Mesodermal cell (in vitro differentiated cells): ENCODE measurements at regions not wholly inside any gene's neighbourhood (a gene's known extent, or its start where the extent isn't known, plus 50 kb on each side); places are given as distances from the start of the nearest gene placed in this dataset.

Source experiments
- H3K27ac ChIP-seq: 2 replicates; pipeline ENCODE4 v1.7.0; 2013; ENCODE audit warnings: mild to moderate bottlenecking, low read depth, low read length, moderate library complexity; ENCODE audit not compliant: severe bottlenecking
- H3K36me3 ChIP-seq: 2 replicates; pipeline ENCODE4 v1.7.1; 2013; ENCODE audit warnings: mild to moderate bottlenecking, low read length, moderate library complexity; ENCODE audit not compliant: control insufficient read depth, insufficient read depth
- H3K4me1 ChIP-seq: one replicate; pipeline ENCODE4 v1.7.1; 2013; ENCODE audit warnings: mild to moderate bottlenecking, low read length; ENCODE audit not compliant: insufficient read depth, control insufficient read depth, poor library complexity, severe bottlenecking
- H3K4me3 ChIP-seq: 2 replicates; pipeline ENCODE4 v1.7.0; 2013; ENCODE audit warnings: low read length, control low read depth, mild to moderate bottlenecking; ENCODE audit not compliant: insufficient read depth, poor library complexity, severe bottlenecking; ENCODE audit errors: extremely low read depth
- H3K9me3 ChIP-seq: 2 replicates; pipeline ENCODE4 v1.7.1; 2013; ENCODE audit warnings: mild to moderate bottlenecking, low read length, moderate library complexity; ENCODE audit not compliant: control insufficient read depth
- WGBS, 2 experiments: methylation state at CpG; one replicate each; pipeline ENCODE4 v1.1.5; 2013; ENCODE audit warnings: missing lambda C conversion rate in 2 of 2; ENCODE audit not compliant: insufficient coverage in 2 of 2; 5-methylcytosine and 5-hydroxymethylcytosine counted together

DNA sequence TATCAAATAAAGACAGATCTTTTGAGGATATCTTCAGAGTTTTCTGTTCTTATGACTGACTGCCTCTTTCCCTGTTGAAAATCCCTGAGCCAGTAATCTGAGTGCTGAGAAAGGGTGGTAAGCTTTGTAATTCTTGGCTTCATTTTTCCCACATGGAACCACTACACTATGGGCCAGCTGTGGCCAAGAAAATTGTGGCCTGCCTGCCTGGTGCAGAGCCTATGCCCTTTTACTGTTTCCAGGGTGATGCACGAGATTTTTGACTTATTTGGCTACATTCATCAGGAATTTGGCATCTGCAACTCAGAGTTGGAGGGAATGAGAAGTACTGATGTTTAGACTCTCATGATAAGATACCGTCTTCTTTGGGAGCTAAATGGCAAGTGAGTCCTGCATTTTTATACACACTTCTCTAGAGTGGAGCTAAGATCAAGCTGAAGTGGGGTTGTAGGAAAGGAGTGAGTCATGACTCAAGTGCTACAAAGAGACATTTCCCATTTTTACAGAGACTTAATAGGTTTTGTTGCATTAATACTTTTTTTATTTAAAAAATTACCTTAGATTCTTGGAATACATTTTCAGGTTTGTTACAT lies 328.2 kb upstream of the CDH7 start:
- H3K9me3 ChIP-seq = no peaks in the 10 kb centered on the region
- 83 to 100% methylated on average over 1 of the region's 2 CpGs for WGBS, 2 experiments
- no peaks in the 10 kb centered on the region for H3K4me1 ChIP-seq
- no peaks in the 10 kb centered on the region for H3K36me3 ChIP-seq
- H3K4me3 ChIP-seq = no peak overlapping the region
- H3K27ac ChIP-seq = no peak overlapping the region

GRCh38 chr18:65415098-65415497 lies 335.7 kb upstream of the CDH7 start:
- Histone ChIP-seq H3K27ac (no peak overlapping the region), H3K4me3 (no peak overlapping the region), H3K36me3 (no peaks in the 10 kb centered on the region), H3K9me3 (no peaks in the 10 kb centered on the region), H3K4me1 (no peaks in the 10 kb centered on the region)

- no peak overlapping the region for H3K27ac ChIP-seq
- no CpG with 5 or more reads among the region's 1 CpG for WGBS, 2 experiments
- H3K36me3 ChIP-seq = no peaks in the 10 kb centered on the region
- H3K9me3 ChIP-seq = no peaks in the 10 kb centered on the region
- no peaks in the 10 kb centered on the region for H3K4me1 ChIP-seq
- H3K4me3 ChIP-seq = no peak overlapping the region
Observed at GRCh38 chr18:65414501-65414900, 336.3 kb upstream of the CDH7 start.

DNA sequence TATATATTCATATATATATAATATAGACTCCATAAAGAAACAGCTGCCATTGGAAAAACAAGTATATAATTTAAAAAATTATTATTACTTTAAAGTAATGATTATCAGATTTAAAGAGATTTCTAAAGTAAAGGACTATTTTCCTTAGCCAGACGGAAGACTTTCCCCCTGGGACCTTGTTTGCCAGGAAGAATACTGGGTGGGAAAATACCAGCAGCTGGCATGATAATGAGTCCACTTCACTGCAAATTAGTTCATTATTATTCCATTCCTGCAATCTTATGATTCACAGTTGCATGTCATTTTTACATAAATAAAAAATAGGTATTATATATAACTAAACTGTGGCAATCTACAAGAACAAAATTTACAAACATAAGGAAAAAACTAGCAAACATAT lies 339.8 kb upstream of the CDH7 start:
- Histone ChIP-seq H3K4me3 (no peak overlapping the region), H3K9me3 (no peaks in the 10 kb centered on the region), H3K4me1 (no peaks in the 10 kb centered on the region), H3K27ac (no peak overlapping the region), H3K36me3 (no peaks in the 10 kb centered on the region)
- no CpG with 5 or more reads among the region's 1 CpG for WGBS, 2 experiments

DNA sequence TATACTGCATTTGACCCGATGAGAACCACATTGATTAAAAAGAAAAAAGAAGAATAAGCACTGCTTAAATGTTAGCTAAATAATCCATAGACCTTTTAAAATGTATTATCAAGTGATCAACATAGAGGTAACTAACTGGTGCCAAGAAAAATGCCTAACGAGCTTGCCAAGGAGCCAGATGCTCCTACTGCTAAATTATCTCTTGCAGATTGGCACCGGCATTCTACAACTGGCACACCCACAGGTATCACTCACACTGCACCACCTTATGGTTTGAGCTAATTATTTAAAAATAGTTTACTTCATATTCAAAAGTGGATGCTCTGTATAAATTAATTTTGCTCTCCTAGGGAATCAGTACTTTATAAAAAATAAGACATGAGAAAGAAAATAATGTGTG lies 341.6 kb upstream of the CDH7 start:
- H3K27ac ChIP-seq = no peak overlapping the region
- no CpG with 5 or more reads among the region's 3 CpGs for WGBS, 2 experiments
- H3K9me3 ChIP-seq = no peaks in the 10 kb centered on the region
- no peak overlapping the region for H3K4me3 ChIP-seq
- no peaks in the 10 kb centered on the region for H3K36me3 ChIP-seq
- no peaks in the 10 kb centered on the region for H3K4me1 ChIP-seq

GRCh38 chr18:65403534-65403933 lies 347.3 kb upstream of the CDH7 start:
- Histone ChIP-seq H3K9me3 (no peaks in the 10 kb centered on the region), H3K27ac (no peak overlapping the region), H3K4me1 (no peaks in the 10 kb centered on the region), H3K36me3 (no peaks in the 10 kb centered on the region), H3K4me3 (no peak overlapping the region)

DNA sequence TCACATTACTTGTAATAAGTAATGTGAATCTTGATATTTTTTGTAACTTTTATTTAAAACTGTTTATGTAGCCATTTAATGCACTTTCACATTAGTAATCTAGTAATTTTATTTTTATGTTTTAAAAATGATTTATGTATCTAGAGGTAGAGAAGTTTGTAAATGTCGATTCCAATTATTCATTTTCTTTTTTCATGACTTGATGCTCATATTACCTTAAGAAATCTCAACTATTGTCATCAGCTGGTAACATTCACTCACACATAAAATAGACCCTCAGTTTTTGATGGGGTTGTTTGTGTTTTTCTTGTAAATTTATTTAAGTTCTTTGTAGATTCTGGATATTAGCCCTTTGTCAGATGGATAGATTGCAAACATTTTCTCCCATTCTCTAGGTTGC lies 351.7 kb upstream of the CDH7 start:
- no peak overlapping the region for H3K4me3 ChIP-seq
- H3K36me3 ChIP-seq = no peaks in the 10 kb centered on the region
- no peaks in the 10 kb centered on the region for H3K4me1 ChIP-seq
- no CpG with 5 or more reads among the region's 1 CpG for WGBS, 2 experiments
- H3K9me3 ChIP-seq = no peaks in the 10 kb centered on the region
- H3K27ac ChIP-seq = no peak overlapping the region

DNA sequence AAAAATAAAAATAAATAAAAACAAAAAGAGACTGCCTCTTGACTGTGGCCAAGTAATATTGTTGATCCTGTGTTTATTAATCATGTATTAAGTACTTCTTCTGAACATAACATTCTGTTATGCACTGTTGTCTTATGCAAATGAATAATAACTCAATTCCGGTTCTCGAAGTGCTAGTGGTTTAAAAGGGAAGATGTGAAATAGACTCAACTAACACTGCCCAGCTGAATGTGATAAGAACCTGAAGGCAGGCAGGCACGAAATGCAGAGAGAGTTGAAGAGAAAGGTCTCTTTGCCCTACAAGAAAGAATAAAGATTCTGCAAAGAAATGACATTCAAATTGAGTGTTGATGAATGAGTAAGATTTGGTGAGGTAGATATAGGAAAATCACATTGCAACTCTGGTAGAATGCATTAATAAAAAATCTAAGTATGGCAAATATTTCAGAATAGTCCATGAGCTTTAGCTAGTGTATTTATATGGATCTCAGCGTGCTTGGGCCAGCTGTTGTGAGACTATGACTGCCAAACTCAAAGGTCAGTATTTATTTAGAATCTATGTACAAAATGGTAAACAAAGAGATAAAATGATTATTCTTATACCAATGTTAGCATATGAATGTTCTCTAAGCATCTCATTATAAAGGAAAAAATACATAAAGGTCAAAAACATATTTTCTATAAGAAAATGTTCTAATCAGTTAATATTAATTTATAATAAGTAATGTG lies 352.3 kb upstream of the CDH7 start:
- H3K9me3 ChIP-seq = no peaks in the 10 kb centered on the region
- WGBS, 2 experiments = 80 to 93% methylated on average over 1 to 3 of the region's 4 CpGs

GRCh38 chr18:65380986-65381385 lies 369.8 kb upstream of the CDH7 start:
- no peak overlapping the region for H3K27ac ChIP-seq
- H3K4me3 ChIP-seq = no peak overlapping the region
- H3K36me3 ChIP-seq = no peaks in the 10 kb centered on the region
- no peaks in the 10 kb centered on the region for H3K4me1 ChIP-seq
- 100% methylated on average over 1 of the region's 3 CpGs; no CpG with 5 or more reads in 1 of the 2 experiments for WGBS, 2 experiments
- H3K9me3 ChIP-seq = no peaks in the 10 kb centered on the region

More for the DNA sequence above, 352.3 kb upstream of the CDH7 start:
- Histone ChIP-seq H3K4me3 (no peak overlapping the region), H3K4me1 (no peaks in the 10 kb centered on the region), H3K27ac (no peak overlapping the region), H3K36me3 (no peaks in the 10 kb centered on the region)

DNA sequence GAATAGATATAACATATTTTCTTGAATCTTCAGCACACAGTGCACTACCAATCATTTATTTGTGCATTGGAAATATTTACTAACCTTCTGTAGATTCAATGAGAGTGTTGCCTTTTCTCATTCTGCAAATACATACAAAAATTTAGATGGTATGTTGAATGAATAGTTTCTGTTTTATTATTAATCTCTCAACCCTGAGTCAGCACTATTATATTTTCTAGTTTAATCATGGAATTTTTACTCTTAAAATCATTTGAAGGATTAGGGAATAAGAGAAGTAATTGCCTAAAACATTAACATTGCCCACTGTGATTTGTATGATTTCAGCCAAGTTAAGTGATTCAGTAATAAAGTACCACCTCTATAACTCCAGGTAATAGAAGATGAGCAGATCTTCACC lies 370.2 kb upstream of the CDH7 start:
- no peak overlapping the region for H3K27ac ChIP-seq
- H3K4me1 ChIP-seq = no peaks in the 10 kb centered on the region
- no peaks in the 10 kb centered on the region for H3K36me3 ChIP-seq
- H3K4me3 ChIP-seq = no peak overlapping the region
- no peaks in the 10 kb centered on the region for H3K9me3 ChIP-seq

- WGBS, 2 experiments = 40 to 93% methylated on average over 1 to 2 of the region's 3 CpGs
- H3K36me3 ChIP-seq = no peaks in the 10 kb centered on the region
- H3K4me3 ChIP-seq = no peak overlapping the region
- H3K9me3 ChIP-seq = no peaks in the 10 kb centered on the region
- no peaks in the 10 kb centered on the region for H3K4me1 ChIP-seq
- no peak overlapping the region for H3K27ac ChIP-seq
Observed at GRCh38 chr18:65372904-65373303, 377.9 kb upstream of the CDH7 start.
